22Rv1 (cell line): ENCODE measurements at regions not wholly inside any gene's neighbourhood (a gene's known extent, or its start where the extent isn't known, plus 50 kb on each side); places are given as distances from the start of the nearest gene placed in this dataset.

ENCODE experiments used
- H3K27ac ChIP-seq: fragments of 450-650 bp; 2 replicates; pipeline ENCODE4 v1.5.1; 2017
- CTCF ChIP-seq: fragments of 450-650 bp; IDR thresholded peaks from 2 replicates; pipeline ENCODE4 v1.5.1; 2017; ENCODE audit warnings: mild to moderate bottlenecking
- ZFX ChIP-seq: fragments of 450-650 bp; IDR thresholded peaks from 2 replicates; pipeline ENCODE4 v1.6.1; 2017; ENCODE audit warnings: antibody characterized with exemption, borderline replicate concordance

- no peak for TF ChIP-seq CTCF
- no peak for TF ChIP-seq ZFX
- no peak overlapping the region for H3K27ac ChIP-seq
These were observed 270.2 kb upstream of the CPHXL start for GRCh38 chr16:75996491-75996890.

- TF ChIP-seq CTCF (no peak), ZFX (no peak)
These were observed 271.3 kb upstream of the CPHXL start for GRCh38 chr16:75997606-75998005.

GRCh38 chr16:76007645-76008044 lies 269.6 kb upstream of the CNTNAP4 start:
- TF ChIP-seq ZFX (no peak), CTCF (no peak)
- no peak overlapping the region for H3K27ac ChIP-seq

More at GRCh38 chr16:75997606-75998005, 271.3 kb upstream of the CPHXL start:
- H3K27ac ChIP-seq, result no peak overlapping the region

- no peak for TF ChIP-seq ZFX
- no peak for TF ChIP-seq CTCF
- H3K27ac ChIP-seq, result no peak overlapping the region
These were observed 253.4 kb upstream of the CNTNAP4 start for GRCh38 chr16:76023835-76024234.

GRCh38 chr16:76035689-76036088 lies 241.5 kb upstream of the CNTNAP4 start:
- H3K27ac ChIP-seq, result no peak overlapping the region
- TF ChIP-seq CTCF (no peak), ZFX (no peak)

GRCh38 chr16:76038097-76038496 lies 239.1 kb upstream of the CNTNAP4 start:
- no peak overlapping the region for H3K27ac ChIP-seq
- no peak for TF ChIP-seq ZFX
- no peak for TF ChIP-seq CTCF

- TF ChIP-seq CTCF (no peak), ZFX (no peak)
- H3K27ac ChIP-seq, result no peak overlapping the region
These were observed 224.5 kb upstream of the CNTNAP4 start for GRCh38 chr16:76052725-76053124.
